SK-N-SH (cell line): ENCODE measurements at regions not wholly inside any gene's neighbourhood (a gene's known extent, or its start where the extent isn't known, plus 50 kb on each side); places are given as distances from the start of the nearest gene placed in this dataset.

Source experiments
- CTCF ChIA-PET: fragments of 300-600, 350-600 bp; formaldehyde crosslinking; extraction: SDS; loops from one replicate; lab custom pipeline; 2021; lab: Yijun Ruan, JAX
- POLR2A ChIA-PET: fragments of 350-600 bp; sonication (Branson Sonifier 250); formaldehyde crosslinking; extraction: SDS; loops from one replicate; lab custom pipeline; 2020; ENCODE audit warnings: antibody characterized with exemption, inconsistent platforms; lab: Yijun Ruan, JAX
- DNase-seq: peaks from one replicate; pipeline ENCODE4 v3.0.0; 2012
- H2AFZ ChIP-seq: fragments of 200-600 bp; sonication (generic); 2 replicates; pipeline ENCODE4 v1.8.1; 2016; ENCODE audit warnings: antibody characterized with exemption, mild to moderate bottlenecking, low read depth
- H3F3A ChIP-seq: fragments of 200-600 bp; sonication (generic); replicated peaks from 2 replicates; pipeline ENCODE3; 2016; ENCODE audit warnings: antibody characterized with exemption, mild to moderate bottlenecking; ENCODE audit not compliant: insufficient read depth
- H3K27ac ChIP-seq, 2 experiments: fragments of 200-500 bp in 1 of 2; fragments of 200-600 bp in 1 of 2; sonication (Bioruptor generic) in 1 of 2; sonication (generic), shearing (Covaris generic) in 1 of 2; 2 replicates each; pipeline versions ENCODE4 v1.5.1 to v1.6.1; 2014 to 2016; ENCODE audit warnings: low read depth in 2 of 2, inconsistent platforms in 1 of 2, low read length in 1 of 2, mild to moderate bottlenecking in 1 of 2, mixed read lengths in 1 of 2
- H3K27me3 ChIP-seq: fragments of 200-600 bp; sonication (generic), shearing (Covaris generic); 2 replicates; pipeline ENCODE4 v1.6.1; 2016; ENCODE audit warnings: mixed run types; ENCODE audit not compliant: insufficient read depth
- H3K36me3 ChIP-seq, 2 experiments: fragments of 200-500 bp in 1 of 2; fragments of 200-600 bp in 1 of 2; sonication (Bioruptor generic) in 1 of 2; sonication (generic) in 1 of 2; replicated peaks in 1 of 2; 2 replicates each; pipeline versions ENCODE3 to v1.5.1; 2014 to 2016; ENCODE audit warnings: low read length in 1 of 2, mild to moderate bottlenecking in 1 of 2; ENCODE audit not compliant: insufficient read depth in 2 of 2, control insufficient read depth in 1 of 2
- H3K4me1 ChIP-seq, 2 experiments: fragments of 200-500 bp in 1 of 2; fragments of 200-600 bp in 1 of 2; sonication (Bioruptor generic) in 1 of 2; sonication (generic), shearing (Covaris generic) in 1 of 2; 2 replicates each; pipeline versions ENCODE4 v1.5.1 to v1.6.1; 2014 to 2016; ENCODE audit warnings: low read depth in 1 of 2, low read length in 1 of 2, mixed run types in 1 of 2; ENCODE audit not compliant: insufficient read depth in 2 of 2, control insufficient read depth in 1 of 2
- H3K4me2 ChIP-seq: fragments of 200-600 bp; sonication (generic), shearing (Covaris generic); 2 replicates; pipeline ENCODE4 v1.6.1; 2017; ENCODE audit warnings: mixed run types
- H3K4me3 ChIP-seq, 2 experiments: fragments of 200-500 bp in 1 of 2; fragments of 200-600 bp in 1 of 2; sonication (Bioruptor generic) in 1 of 2; sonication (generic), shearing (Covaris generic) in 1 of 2; 2 replicates each; pipeline versions ENCODE4 v1.5.1 to v1.8.1; 2014 to 2016; ENCODE audit warnings: low read depth in 2 of 2, inconsistent platforms in 1 of 2, low read length in 1 of 2, mild to moderate bottlenecking in 1 of 2, mixed read lengths in 1 of 2, moderate library complexity in 1 of 2
- H3K79me2 ChIP-seq: fragments of 200-600 bp; sonication (generic); 2 replicates; pipeline ENCODE4 v1.8.1; 2017; ENCODE audit warnings: mild to moderate bottlenecking; ENCODE audit not compliant: insufficient read depth
- H3K9ac ChIP-seq: fragments of 200-600 bp; sonication (generic); 2 replicates; pipeline ENCODE4 v1.6.1; 2017; ENCODE audit warnings: mixed run types
- H3K9me2 ChIP-seq: fragments of 200-600 bp; sonication (generic); 2 replicates; pipeline ENCODE4 v1.6.1; 2017; ENCODE audit warnings: mixed run types
- H3K9me3 ChIP-seq: fragments of 200-600 bp; sonication (generic); 2 replicates; pipeline ENCODE4 v1.6.1; 2017; ENCODE audit warnings: mixed run types, mild to moderate bottlenecking, moderate library complexity
- H4K20me1 ChIP-seq: fragments of 200-600 bp; sonication (generic); 2 replicates; pipeline ENCODE4 v1.6.1; 2017; ENCODE audit warnings: mild to moderate bottlenecking, mixed run types; ENCODE audit not compliant: insufficient read depth
- CHD2 ChIP-seq: fragments of 150-350 bp; IDR thresholded peaks from 2 replicates; pipeline ENCODE4 v1.6.1; 2018; ENCODE audit warnings: low read length; ENCODE audit not compliant: partially characterized antibody
- EZH2phosphoT487 ChIP-seq: fragments of 200-600 bp; sonication (generic); IDR thresholded peaks from 2 replicates; pipeline ENCODE4 v1.6.1; 2017; ENCODE audit warnings: low read depth, mixed run types, mild to moderate bottlenecking, antibody characterized with exemption, moderate library complexity, borderline replicate concordance
- FOSL2 ChIP-seq: IDR thresholded peaks from 2 replicates; pipeline ENCODE4 v1.4.0; 2012; ENCODE audit warnings: low read depth, mild to moderate bottlenecking, moderate library complexity, borderline replicate concordance
- GABPA ChIP-seq: IDR thresholded peaks from 2 replicates; pipeline ENCODE4 v1.4.0; 2012; ENCODE audit warnings: low read depth, mild to moderate bottlenecking
- GATA2 ChIP-seq: sonication (generic); formaldehyde crosslinking; IDR thresholded peaks from 2 replicates; pipeline ENCODE4 v1.5.0; 2020; ENCODE audit warnings: mild to moderate bottlenecking, missing genetic modification reagents
- RFX5 ChIP-seq: IDR thresholded peaks from 2 replicates; pipeline ENCODE4 v1.6.1; 2012; ENCODE audit warnings: mild to moderate bottlenecking, improper control_type of control experiment, low read length
- SIN3A ChIP-seq: IDR thresholded peaks from 2 replicates; pipeline ENCODE4 v1.6.1; 2012; ENCODE audit warnings: low read depth, mild to moderate bottlenecking, low read length, moderate library complexity, borderline replicate concordance
- WGBS: methylation state at CpG from one replicate; pipeline ENCODE4 v1.1.6; 2017; ENCODE audit warnings: low lambda C conversion rate; 5-methylcytosine and 5-hydroxymethylcytosine counted together
- TF ChIP-seq, protein P1 (sequence below): IDR thresholded peaks from 2 replicates; pipeline ENCODE4 v1.6.1; 2012; ENCODE audit warnings: mild to moderate bottlenecking, low read depth, low read length, moderate library complexity
- TF ChIP-seq, protein P2 (sequence below): IDR thresholded peaks from 2 replicates; pipeline ENCODE4 v1.4.0; 2012; ENCODE audit warnings: low read depth

DNA sequence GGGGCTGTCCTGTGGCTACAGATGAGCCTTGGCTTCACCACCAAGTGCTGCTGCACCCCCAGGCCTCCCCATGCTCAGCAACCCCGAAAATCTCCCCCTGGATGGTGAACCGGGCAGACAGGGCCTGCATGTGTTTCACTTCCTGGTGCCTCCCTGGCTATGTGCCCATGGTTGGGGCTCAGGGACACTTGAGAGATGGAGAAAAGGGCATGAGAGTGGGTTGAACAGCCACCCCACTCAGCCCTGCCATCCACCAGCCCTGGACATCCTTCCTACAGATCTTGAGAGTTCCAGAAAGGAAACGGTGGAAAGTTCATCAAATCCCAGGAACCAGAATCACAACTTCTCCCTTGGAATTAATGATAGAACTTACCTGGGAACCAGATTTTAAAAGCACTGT is 74.7 kb upstream of the TEX51 start (continued):
- TF ChIP-seq, protein P1, sequence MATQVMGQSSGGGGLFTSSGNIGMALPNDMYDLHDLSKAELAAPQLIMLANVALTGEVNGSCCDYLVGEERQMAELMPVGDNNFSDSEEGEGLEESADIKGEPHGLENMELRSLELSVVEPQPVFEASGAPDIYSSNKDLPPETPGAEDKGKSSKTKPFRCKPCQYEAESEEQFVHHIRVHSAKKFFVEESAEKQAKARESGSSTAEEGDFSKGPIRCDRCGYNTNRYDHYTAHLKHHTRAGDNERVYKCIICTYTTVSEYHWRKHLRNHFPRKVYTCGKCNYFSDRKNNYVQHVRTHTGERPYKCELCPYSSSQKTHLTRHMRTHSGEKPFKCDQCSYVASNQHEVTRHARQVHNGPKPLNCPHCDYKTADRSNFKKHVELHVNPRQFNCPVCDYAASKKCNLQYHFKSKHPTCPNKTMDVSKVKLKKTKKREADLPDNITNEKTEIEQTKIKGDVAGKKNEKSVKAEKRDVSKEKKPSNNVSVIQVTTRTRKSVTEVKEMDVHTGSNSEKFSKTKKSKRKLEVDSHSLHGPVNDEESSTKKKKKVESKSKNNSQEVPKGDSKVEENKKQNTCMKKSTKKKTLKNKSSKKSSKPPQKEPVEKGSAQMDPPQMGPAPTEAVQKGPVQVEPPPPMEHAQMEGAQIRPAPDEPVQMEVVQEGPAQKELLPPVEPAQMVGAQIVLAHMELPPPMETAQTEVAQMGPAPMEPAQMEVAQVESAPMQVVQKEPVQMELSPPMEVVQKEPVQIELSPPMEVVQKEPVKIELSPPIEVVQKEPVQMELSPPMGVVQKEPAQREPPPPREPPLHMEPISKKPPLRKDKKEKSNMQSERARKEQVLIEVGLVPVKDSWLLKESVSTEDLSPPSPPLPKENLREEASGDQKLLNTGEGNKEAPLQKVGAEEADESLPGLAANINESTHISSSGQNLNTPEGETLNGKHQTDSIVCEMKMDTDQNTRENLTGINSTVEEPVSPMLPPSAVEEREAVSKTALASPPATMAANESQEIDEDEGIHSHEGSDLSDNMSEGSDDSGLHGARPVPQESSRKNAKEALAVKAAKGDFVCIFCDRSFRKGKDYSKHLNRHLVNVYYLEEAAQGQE, result no peak
- TF ChIP-seq RFX5 (no peak), SIN3A (no peak)
- TF ChIP-seq, protein P2, sequence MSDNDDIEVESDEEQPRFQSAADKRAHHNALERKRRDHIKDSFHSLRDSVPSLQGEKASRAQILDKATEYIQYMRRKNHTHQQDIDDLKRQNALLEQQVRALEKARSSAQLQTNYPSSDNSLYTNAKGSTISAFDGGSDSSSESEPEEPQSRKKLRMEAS, result no peak

DNA sequence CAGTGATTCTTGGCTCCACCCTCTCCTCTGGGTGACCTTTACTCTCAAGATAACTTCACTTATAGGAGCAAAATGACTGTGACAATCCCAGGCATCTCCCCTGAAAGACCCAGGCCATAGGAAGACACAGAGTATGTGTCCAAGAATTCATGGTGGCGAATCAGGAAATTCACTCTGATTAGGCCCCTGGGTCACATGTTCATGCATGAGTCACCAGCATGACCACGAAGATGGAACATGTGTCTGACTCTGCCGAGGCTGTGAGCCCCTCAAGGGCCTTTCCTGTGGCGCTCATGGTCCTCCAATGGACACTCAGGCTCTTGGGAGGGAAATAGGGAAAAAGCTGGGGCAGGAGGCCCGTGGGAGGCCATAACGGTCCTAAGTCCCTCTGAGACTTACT is 74.0 kb upstream of the TEX51 start:
- POLR2A ChIA-PET, result no interaction called here
- no peak overlapping the region for H3K4me3 ChIP-seq
- CTCF ChIA-PET, result no interaction called here
- H3K9me2 ChIP-seq, result no peaks in the 10 kb centered on the region
- H3K9me3 ChIP-seq, result no peaks in the 10 kb centered on the region
- 12% methylated on average over 5 of the region's 6 CpGs for WGBS
- H3K27me3 ChIP-seq, result no peaks in the 10 kb centered on the region
- H3K4me1 ChIP-seq, result peaks cover 0 to 15% of the 10 kb centered on the region in 2 experiments; a peak in 1 of 4 replicates
- H4K20me1 ChIP-seq, result no peaks in the 10 kb centered on the region
- TF ChIP-seq EZH2phosphoT487, result no peak
- TF ChIP-seq, protein P2, result no peak
- TF ChIP-seq CHD2, result no peak
- no peak for TF ChIP-seq FOSL2
- no peak for TF ChIP-seq GATA2
- TF ChIP-seq, protein P1, result no peak
- no peak for TF ChIP-seq SIN3A
- no peak for TF ChIP-seq GABPA
- no peak overlapping the region for H3K9ac ChIP-seq
- no peak for DNase-seq
- H3F3A ChIP-seq, result no peaks in the 10 kb centered on the region
- H2AFZ ChIP-seq, result no peak overlapping the region
- no peak overlapping the region for H3K4me2 ChIP-seq
- H3K79me2 ChIP-seq, result no peaks in the 10 kb centered on the region
- H3K27ac ChIP-seq, result no peak overlapping the region
- no peaks in the 10 kb centered on the region for H3K36me3 ChIP-seq
